GM18517 (cell line): ENCODE measurements at regions not wholly inside any gene's neighbourhood (a gene's known extent, or its start where the extent isn't known, plus 50 kb on each side); places are given as distances from the start of the nearest gene placed in this dataset.
"Not testable (repeated sequence)": the region's sequence is repeated elsewhere in the genome, so short reads cannot be mapped to it uniquely, and the experiment has no call there.

Source experiments
- ATAC-seq: cut with Tn5 transposase; IDR thresholded peaks from one replicate; pipeline ENCODE4 v1.9.1; 2021; ENCODE audit warnings: mild to moderate bottlenecking, moderate library complexity; ENCODE audit not compliant: unreplicated experiment

DNA sequence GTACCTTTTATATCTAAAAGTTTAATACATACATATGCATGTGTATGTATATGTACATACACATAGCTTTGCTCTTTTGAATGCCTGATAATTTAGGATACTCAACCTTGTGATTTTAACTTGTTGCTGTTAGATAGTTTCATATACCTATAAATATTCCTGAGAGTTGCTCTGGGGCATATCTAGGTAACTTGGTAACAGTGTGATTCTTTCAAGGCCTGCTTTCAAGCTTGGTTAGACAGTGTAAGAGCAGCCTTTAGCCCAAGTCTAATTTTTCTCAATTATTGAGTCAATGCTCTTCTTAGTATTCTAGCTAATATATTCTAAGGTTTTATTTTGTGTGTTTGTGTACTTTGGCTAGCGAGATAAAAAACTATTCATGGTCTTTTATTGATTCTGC, 762.1 kb upstream of the MIR17HG start:
- no peak for ATAC-seq

DNA sequence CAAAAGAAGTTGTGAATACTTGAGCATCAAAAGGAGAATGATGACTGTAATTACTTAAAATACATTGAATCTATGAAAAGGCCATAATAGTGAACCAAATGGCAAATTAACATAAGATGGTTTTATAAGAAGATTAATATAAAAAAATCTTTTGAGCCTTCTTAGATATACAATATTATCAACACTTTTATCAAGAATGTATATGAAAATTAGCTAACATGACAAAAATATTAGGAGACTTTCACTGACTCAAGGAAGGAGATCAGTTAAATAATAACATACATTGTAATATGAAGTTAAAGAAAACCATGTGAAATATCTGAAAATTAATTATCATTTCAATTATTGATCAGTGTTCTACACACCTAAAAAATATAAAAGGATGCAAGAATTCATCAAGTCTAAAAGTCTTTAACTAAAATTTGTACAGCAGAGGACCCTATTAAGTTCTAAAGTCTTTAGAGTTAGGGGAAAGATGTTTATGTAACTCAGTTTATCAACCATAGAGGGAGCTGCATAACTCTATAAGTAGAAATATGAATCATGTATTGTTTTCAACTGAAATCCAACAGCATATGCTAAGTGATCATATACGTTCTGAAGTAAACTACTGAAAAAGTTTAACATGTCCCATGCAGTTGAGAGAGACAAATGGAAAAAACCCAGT, 756.1 kb upstream of the MIR17HG start:
- no peak for ATAC-seq

DNA sequence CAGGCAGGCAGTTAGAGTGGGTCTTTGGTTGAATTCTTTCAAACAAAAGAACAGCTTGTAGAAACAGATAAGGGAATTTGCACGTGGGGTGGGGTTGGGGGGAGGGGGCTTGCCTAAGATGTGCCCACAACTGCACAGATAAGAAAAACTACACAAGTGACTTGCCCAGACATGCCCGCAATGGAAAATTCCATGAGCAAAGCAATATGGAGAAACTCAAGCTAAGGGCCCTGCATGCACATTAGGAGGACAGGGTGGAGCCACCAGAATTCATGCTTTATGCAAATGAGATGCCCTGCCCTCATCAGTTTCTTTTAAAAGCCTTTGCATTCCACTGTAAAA, 755.6 kb upstream of the MIR17HG start:
- ATAC-seq, result no peak

DNA sequence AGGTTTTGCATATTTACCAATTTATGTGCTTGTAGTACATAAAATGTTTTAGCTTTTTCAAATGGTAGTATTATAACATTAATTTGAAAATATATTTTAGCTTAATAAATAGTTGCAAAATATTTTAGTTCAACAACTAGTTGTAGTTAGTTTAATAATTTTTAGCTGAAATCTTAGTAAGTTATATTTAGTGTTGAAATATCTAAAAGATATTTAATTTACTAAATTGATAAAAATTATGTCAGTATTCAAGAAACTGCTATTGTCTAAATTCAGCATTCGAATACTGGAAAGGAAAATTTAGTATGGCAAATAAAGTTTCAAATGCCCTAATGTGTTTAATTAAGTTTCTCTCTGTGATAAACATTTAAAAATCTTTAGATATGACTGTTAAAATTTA, 754.5 kb upstream of the MIR17HG start:
- no peak for ATAC-seq

DNA sequence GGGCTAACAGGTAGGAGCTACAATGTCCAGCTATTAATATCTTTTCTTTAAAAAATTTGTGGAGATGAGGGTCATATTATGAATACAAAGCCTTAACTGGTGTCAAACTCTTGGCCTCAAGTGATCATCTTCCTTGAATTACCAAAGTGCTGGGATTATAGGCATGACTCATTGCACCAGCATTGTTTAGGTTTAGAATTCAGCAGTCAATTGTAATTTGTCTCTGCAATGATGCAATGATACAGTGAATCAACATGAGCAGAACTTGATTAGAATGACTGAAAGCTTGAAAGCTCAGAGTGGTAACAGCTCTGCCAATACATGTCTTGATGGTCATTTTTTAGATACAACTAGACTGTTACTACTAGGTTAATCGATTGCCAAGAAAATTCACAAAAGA, 752.8 kb upstream of the MIR17HG start:
- ATAC-seq, result no peak

DNA sequence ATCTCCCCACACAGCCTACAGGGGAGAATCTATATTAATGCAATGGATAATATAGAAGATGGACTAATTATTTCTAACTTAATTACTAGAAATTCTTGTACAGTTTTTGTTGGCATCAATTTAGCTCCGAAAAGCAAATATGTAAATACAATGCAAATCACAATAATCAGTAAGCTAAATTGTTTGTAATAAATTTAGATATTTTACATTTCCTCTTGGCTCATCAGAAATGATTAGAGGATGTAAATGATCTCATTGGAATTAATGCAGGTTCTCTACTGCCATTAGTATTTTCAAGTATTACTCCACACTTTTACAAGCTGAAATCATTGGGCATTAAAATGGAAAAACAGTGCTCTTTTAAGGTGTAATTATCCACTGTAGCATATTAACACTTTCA, 741.8 kb upstream of the MIR17HG start:
- no peak for ATAC-seq

DNA sequence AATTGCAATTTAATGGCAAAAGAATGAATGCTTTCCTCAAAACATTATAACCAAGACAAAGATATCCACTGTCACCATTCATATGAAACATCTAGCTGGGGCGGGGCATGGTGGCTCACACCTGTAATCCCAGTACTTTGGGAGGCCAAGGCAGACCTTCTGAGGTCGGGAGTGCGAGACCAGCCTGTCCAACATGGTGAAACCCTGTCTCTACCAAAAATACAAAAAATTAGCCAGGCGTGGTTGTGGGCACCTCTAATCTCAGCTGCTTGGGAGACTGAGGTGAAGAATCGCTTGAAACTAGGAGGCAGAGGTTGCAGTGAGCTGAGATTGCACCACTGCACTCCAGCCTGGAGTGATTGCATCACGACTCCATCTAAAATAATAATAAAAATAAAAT, 740.6 kb upstream of the MIR17HG start:
- ATAC-seq, result not testable (repeated sequence)

DNA sequence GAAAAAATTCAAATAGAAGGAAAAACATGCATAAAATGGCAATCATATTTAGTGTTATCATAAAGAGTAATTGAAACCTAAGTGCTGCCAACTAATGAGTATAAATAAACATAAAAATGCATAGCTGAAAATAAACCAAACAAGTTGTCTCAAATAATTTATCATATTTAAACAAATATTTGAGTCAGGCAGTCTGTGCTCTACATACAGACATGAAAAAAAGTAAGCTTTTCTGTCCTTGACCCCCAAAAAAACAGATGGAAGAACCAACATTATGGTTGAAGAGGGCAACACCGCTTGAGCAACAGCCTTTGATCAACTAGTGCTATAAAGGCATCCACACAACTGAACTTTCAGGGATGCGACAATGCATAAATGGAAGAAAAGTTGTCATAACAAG, 735.1 kb upstream of the MIR17HG start:
- ATAC-seq, result no peak

DNA sequence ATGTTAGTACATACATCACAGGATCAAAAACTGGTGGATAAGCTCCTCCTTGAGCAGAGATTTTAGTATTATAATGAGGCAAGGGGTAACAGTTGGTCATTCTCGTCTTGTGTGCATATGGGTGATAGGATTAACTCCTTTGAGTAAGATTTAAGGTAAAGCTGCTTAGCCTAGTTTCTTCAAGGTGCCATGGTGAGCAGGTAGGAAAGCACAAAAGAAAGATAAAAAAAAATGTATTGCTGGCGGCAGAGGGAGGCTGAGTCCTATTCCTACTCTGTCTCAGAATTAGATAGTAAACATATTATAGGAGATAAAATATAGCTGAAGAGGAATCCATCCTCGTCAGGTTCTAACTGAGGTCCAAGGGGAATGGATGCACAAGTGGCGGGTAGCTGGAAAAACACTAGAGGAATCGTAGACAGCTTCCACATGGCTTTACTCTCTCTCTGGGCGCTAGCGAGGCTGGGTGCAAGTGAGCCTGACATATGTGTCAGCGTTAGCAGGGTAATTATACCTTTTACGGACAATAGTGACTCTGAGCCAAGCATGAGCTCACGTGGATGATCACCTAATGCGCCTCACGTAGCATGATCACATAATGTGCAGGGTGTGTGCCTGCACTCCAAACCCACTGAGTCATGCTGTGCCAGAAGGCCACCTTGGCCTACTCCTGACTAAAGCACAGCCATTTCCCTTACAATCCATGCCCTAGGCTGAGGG, 734.3 kb upstream of the MIR17HG start:
- ATAC-seq, result no peak

DNA sequence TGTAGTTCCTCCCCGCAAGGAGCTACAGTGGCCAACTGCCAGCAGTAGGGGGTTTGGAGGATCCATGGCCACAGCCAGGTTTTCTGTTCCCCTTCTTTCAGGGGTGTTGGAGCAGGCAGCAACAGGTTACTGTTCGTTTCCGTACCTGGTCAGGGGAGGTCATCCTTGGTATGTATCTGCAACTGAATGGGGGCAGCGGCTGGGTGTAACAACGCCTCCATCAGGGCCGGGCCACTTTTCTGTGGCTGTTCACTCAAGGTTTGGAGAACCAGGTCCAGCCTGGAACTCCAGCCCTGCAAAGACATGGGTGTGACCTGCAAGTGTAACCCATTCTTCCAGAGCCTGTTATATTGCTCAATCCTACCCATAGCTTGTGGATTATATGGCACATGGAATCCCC, 732.3 kb upstream of the MIR17HG start:
- no peak for ATAC-seq

DNA sequence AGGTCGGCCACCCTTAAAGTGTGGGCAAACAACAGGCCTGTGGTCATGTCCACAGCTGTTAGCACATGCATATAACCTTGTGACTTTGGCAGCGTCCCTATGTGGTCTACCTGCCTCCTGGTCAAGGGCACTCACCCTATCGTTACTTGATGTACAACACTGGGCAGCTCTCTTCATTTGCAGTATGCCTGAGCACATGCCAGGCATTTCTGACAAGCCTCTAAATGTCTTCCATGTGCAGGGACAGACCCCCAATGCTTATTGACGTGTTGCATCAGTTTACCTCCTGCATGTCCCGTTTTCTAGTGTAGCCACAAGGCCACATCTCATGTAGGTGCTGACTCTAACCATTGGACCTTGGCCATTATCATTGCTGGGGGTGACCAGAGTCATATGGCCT, 731.7 kb upstream of the MIR17HG start:
- ATAC-seq, result no peak

DNA sequence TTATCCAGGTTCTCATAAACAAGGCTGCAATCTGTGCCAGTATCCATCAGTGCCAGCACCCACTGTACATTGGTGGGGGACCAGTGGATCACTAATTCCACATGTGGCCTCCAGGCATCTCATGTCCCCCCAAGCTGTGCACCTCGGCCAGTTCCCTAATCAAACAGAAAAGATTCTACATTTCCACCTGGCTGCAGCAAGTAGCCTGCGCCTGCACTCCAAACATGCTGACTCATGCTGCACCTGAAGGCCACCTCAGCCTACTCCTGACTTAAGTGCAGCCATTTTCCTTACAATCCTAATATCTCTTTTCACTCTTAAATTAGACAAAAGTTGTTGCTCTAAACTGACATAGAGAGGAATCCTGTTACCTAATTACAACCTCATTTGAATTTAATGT, 729.4 kb upstream of the MIR17HG start:
- ATAC-seq, result no peak

DNA sequence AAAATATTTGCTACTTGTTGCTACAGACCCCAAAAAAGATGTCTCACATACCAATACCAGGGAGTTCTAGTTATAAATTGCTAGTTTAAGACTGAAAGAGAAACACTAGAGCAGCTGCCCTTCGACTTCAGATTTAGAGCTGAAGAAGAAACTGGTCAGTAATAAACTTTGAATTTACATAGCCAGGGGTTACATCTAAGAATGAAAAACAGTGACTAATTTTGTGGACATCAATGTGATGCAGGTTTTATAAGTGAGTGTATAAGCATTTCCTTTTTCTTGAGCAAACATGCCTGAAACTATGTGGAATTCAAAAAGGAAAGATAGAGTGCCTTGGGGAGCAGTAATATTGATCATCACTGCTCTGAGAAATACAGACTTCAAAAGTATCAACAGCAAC, 724.9 kb upstream of the MIR17HG start:
- ATAC-seq, result no peak

DNA sequence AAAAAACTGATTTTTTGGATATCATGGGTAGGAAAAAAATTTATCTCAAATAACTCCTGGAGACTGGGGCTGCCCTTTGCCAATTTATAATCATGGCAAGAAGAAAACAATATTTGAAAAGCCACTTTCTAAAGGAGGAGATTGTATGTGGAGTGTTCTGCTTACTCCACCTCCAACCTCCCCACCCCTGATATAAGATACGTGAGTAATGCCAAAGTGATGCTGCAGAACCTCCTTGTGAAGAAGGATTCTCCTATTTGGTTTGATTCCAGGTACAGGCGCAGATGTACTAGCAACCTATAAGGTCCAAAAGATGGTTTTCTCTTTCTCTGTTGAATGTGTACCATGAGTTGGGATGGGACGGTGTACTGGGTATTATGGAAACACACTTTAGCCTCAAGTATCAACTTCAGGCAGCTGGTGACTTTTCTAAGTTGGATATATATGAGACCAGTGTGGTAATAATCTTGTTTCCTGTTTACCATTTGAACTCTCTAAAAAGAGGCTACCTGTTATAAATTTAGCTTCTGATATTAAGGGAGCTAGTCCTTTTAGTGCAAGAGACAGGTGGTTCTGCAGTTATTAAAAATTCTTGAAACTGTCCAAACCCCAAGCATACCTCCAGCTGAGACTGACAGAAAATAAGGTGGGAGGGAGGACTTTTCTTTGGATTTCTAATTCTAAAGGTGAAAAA, 724.0 kb upstream of the MIR17HG start:
- ATAC-seq, result no peak

DNA sequence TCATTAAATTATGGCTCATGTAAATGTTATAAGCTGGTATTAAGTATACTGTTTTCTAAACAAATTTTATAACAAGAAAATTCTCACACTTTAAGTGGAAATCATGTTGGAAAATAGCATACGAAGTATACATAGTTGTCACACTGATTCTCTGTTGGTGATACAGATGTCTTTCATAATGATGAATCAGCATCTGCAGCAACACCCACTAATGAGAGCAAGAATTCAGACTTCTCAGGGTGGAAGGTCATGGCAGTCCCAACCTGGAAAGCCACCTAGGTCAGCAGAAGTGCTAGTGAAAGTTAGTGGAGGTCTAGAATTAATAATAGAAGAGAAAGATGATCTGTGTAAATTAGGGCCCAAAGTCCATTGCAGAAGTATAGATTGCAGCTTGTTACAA, 719.7 kb upstream of the MIR17HG start:
- no peak for ATAC-seq

DNA sequence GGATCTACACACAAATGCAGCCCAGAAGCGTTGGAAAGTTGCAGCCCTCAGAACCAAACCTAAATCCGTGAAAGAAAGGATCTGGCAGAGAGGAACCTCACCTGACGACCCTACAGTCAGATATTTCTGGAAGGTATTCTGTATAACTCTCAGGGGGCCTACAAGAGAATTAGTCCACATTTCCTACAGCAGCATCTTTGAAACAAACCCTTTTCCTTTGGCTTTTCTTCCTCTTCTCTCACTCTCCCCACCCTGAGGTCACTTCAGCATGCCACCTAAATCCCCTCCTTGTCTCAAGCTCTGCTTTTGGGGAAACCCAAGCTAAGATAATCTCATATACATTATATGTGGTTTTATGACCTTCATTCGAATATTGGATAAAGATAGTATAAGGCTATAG, 719.0 kb upstream of the MIR17HG start:
- ATAC-seq, result no peak

DNA sequence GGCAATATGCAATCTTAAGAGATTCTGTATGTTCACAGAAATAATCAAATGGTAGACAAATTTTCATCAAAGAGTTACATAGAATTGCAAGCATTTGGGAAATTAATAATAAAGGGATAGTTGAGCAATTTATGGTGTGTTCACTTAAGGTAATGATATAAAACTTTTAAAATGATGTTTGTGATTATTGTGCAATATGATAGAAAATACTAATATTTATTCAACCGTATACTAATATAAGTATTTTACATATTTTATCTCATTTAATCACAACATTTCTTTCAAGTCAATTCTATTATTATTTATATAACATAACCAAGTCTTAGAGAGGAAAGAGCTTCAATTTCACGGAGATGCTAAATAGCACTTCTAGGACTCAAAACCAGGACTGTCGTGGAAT, 716.8 kb upstream of the MIR17HG start:
- no peak for ATAC-seq

DNA sequence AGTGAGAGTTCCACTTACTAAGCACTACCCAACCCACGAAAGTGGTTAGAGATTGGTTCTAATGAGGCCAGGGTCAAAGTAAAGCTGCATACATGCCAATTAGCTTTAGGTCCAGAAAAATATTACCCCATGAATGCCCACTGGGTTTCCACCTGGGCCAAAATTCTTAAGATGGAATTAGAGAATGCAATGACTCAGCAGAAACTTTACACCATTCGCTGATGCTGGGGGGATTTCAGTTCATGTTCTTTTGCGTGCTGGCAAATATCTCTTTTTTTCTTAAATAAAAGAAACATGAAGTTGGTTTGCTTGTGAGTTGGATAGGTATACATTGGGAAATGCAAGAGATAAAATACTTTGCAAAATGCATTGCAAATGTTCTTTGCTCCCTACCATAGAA, 715.3 kb upstream of the MIR17HG start:
- ATAC-seq, result no peak

DNA sequence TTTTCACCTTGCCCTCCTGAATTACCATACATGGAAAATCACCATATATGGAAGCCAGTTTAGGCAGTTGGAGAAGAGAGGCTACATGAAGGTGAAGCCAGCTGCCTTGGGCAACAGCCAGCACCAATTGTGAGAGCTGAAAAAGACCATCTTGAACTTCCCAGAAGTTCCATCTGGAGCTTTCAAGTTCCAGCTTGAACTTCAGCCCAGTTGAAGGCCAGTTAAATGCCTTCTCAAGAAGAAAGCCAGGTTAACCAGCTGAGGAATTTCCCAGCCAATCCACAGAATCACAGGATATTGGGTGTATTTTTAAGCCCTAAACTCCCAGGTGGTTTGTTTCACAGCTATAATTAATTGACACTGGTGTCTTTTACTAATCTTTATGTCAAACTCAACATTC, 713.6 kb upstream of the MIR17HG start:
- ATAC-seq, result no peak

DNA sequence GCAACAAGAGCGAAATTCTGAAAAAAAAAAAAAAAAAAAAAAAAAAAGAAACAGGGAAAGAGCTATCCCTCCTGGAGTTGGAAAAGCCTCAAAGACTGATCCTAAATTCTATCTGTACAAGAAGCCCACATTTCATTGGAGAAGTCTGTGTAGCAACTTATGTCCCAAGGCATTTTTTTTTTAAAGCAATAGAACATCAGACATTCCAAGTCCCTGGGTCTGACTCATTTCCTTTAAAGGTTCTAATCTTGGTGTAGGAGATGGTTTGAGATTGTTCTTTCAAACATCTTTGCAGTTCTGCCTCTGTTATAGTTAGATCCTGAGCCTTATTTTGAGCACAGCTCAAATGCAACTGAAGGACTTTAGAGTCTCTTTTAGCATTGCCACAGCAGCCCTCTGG, 706.5 kb upstream of the MIR17HG start:
- ATAC-seq, result no peak

DNA sequence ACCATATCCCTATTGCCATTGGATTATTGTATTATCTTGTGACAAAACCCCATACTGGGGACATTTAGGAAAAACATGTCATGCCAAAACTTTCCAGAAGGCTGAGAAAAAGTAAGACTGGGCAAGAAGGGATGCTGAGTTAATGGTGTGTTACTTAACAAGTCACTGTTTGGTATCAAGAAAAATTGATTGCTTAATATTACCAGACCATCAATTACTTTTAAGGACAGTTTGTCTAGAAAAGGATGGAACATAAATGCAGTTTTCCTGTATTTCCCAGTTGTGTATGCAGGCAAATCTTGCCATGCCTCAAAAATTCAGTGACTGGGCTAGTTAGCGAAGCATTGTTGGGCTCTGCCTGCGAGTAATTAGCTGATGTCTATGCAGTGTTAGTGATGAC, 705.6 kb upstream of the MIR17HG start:
- no peak for ATAC-seq

DNA sequence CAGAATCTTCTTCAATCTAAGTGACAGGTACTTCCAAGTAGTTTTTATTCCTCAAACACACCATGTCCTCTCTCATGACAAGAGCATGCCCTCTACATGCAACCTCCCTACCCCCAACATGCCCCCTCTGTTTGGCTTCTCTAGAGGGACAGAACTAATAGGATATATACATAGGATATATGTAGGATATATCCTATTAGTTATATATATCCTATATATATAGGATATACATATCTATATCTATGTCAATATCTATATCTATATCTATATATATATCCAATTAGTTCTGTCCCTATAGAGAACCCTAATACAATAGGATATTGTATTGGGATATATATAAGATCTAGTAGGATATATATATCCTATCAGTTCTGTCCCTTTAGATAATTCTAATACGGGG, 701.9 kb upstream of the MIR17HG start:
- no peak for ATAC-seq
